NCI-H345 treated with DMSO at 0.1 percent for 48 hours (cell line): ENCODE measurements at regions not wholly inside any gene's neighbourhood (a gene's known extent, or its start where the extent isn't known, plus 50 kb on each side); places are given as distances from the start of the nearest gene placed in this dataset.
A peak's percentile ranks its signal among the peaks of the same experiment; 100 is the strongest.

Source experiments
- DNase-seq: peaks from one replicate; lab custom pipeline; 2025; ENCODE audit not compliant: unreplicated experiment; lab: John Stamatoyannopoulos, UW

DNA sequence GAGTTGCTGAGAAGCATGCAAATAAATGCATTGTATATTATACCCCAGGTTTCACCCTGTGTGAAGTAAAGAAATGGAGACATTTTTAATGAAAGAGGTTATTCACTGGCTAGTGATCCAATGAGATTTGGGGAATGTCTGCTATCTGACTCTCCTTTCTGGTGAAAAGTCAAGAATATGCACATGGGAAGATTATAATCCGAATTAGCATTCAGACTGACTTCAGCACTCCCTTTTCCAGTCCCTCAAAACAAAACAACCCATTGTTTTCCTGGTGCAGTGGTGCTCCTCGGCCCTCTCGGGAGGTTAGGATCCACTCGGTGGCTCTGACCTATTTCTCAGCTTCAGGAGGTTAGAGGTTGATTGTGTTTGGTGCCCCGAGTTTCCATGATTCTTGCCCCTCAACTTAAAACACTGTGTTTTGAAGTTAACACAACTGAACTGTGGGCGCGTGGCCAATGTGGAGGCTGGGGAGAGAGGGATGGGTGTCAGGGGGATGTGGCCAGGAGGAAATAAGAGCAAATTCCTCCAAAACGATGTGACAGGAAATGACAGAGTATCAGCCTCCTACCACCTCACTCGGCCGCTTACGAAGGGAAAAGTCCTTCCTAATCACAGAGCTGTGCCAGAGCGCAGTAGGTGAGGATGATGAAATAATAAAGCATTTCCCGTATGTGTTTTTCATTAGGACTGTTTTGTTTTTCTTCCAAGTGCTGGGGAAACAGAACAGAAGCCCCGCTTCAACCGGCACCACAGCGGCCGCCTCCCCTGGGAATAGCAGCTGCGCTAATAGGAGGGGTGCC lies 440.1 kb downstream of the MTX2 start:
- no peak for DNase-seq

DNA sequence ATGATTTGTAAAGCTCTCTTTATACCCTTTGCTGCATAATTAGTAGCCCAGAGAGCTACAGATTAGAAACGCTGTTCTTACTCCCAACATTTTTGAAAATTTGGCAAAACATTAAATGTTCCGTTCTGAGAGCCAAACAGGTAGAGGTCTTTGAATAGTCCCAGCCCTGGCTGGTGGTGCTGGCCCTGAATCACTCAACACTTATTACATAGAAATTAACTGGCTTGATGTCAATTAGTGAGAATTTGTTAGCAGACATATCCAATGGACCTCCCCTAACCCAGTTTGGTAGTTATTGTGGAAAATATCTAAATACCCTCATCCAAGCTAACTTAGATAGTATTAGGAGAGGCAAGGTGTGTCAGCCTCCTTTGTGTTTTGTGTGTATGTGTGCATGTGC lies 440.7 kb downstream of the MTX2 start:
- DNase-seq = no peak

DNA sequence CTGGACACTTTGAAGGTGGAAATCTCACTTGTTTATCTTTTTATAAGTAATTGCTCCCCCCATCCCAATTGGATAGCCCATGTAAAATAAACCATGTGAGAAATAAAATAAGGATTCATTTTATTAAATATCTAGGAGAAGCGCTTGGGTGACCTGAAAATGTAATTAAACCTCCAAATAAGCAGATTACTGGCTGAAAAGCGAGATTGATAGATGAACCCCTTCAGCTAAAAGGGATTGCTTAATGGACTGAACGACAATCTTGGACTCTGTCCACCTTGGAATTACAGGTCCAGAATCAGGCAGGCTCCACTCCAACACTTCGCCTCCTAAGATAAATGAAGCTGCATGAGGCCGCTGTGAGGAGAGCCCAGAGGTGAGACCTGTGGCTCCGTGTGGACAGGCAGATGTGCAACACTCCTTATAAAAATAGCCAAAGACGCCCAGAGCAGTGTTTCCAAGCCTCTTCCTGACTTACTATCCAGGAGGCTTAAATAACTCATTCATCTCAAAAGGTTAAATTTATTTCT lies 441.5 kb downstream of the MTX2 start:
- DNase-seq = no peak

DNA sequence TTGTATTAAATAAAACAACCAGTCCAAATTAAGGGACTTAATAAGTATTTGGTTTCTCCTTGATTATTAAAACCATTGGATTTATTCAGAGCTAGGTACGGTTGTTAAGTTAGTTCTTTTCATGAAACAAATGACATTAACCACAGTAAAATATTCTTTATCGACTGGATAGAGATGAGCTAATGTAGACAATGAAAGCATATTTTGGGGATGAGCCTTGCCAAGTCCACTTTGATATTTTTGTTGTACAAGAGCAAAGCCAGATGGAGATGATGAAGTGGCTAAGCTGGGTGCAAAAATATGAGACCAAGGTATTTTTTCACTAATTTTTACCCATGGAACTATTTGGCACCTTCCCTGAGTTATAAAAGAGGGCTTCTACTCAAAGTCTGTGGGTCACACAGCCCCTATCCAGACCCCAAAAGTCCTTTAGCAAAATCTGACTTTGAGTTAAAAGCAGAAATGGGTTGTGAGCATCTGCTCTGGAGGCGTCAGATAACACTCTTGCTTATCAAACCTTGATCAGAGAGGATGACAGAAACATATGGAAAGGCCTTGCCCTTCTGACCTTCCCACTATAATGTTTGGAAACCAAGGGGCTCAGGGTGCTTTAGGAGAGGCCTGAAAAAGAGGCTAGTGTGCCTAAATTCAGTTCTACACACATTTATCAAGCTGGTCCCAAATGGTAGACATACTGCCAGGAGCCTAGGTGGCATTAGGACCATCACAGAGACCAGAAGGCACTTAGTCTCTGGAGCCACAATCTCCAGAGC lies 456.8 kb downstream of the MTX2 start:
- DNase-seq = no peak

DNA sequence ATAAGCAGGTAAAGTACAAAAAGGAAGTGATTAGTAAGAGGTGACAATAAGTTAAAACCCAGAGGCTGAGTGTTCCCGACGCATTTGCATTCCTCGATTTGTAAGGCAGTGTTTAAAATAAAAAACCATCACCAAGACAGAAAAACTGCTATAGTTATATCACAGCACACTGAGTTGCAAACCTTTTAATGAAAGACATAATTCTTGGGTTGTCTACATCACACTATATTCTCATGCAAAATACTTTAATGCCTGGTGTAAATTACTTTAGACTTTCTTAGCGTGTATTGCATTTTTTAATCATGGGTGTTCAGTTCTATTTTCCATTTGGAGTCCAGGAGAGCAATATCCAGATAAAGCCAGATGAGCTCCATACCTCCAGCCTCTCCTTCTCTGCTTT lies 458.5 kb downstream of the MTX2 start:
- no peak for DNase-seq

DNA sequence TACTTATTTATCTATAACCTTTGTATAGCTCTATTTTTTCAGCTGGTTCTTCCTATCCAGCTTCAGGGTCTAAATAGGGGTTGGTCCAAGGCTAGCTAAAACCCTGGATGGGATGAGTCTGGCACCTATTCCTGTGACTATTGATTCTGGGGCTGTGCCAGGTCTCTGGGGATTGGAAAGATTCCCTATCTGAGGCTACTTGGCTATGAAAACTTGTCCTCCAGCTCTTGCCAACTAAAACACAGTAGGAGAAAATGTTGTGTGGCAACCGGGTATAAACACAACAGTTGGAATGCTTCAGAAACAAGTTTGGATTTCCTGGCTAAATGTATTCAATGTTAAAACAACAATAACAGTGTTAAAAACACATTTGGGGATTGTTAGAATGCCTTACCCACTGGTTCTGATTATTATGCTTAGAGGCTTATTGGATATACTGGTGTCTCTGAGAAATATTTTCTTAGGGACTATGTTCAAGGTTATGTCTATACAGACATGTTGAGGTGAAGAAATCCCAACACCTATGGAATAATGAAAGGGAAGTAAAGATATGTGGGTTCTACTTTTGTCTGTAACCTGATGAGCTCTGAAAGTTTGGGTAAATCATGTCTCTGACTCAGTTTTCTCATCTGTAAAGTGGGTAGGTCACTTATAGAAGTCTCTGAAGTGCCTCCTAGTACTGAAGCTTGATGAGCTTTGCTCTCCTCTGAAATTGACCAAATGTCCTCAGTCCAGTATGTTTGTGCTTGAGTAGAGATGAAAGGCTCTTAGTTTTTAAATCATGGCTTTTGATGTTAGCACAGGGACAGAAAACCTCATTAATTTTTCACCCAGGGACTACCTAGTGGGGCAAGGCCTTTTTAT lies 460.7 kb downstream of the MTX2 start:
- peak; percentile 56 for DNase-seq

DNA sequence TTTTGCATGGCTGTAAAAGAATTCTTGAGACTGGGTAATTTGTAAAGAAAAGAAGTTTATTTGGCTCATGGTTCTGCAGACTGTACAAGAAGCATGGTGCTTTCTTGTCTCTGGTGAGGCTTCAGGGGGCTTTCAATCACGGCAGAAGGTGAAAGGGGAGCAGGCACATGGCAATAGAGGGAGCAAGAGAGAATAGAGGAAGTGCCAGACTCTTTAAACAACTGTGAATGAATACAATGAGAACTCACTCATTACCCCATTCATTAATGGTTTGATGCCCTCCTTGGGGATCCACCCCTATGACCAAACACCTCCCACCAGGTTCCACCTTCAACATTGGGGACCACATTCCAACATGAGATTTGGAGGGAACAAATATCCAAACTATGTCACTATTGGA lies 463.5 kb downstream of the MTX2 start:
- DNase-seq = no peak

DNA sequence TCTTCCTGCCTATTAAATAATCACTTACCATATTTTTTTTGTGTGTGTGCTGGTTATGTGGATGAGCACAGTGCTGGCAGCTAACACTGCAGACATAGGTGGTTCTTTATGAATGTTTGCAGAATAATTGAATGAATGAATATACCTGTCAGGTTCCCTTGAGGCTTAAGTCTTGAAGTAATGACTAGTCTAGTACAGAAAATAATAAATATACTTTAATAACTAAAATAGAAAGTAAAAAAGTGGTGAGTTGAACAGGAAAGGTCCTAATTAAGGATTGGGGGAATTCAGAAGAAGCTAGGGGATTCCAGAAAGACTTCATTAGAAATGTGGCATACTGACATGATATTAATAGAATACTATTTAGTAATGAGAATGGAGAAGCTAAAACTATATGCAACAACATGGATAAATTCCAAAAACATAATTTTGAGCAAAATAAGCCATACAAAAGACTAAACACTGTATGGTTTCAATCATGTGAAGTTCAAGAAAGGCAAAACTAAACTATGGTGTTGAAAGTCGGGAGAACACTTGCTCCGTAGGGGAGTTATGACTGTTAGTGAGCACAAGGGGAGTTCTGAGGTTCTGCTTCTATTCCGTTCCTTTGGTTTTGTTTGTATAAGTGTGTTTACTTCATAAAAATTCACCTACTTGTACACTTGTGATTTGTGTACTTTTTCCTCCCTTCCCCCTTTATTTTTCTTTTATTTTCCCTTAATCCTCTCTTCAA lies 464.6 kb downstream of the MTX2 start:
- no peak for DNase-seq

DNA sequence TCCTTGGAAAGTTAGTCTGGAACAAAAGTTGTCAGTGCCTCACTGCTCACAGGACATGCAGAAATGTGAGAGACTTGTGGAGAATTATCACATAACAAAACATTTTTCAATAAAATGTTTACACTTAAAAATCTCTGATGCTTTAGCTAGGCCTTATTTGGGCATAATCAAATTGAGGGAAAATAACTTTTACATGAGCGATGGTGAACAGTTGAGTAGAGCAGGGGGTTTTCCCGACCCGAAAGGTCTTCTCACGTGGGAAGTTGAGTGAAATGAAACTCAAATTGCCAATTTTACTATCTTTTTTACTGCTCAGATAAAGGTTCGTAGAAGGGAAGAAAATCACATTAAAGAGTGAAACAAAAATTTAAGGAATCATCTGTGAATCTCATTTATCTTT lies 465.6 kb downstream of the MTX2 start:
- no peak for DNase-seq

DNA sequence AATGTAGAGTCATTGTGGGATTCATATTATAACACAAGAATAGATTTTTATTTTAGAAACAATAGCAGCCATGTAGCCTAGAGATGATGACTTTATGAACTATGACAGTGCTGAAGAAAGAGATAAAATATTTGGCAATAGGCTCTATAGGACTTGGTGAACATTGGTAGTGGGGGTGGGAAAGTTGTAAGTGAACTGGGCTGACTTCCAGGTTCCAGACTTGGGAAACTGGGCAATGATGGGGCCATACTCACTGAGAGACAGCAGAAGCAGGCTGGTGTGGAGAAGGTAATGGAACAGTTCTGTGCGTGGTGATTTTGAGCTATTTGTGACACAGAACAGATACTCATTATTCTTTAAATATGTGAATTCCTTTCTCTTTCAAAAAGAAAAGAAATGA lies 470.3 kb upstream of the HNRNPA3 start:
- no peak for DNase-seq

DNA sequence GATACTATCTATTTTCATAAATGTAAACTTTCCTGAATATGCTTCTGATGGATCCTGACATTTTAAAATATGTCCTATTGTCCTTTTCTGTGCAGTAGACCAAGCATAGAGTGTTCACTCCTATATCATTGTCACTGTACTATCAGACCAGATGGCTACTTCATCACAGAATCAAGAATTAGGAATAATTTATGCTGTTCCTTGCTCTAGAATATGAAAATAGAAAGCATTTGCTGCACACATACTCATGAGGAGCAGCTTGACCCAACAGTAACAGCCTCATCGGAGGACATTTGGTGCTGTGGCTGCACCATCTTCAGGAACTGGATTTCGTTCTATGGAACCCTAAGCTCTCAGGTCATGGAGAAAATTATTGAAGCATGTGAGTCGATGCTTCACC lies 468.9 kb upstream of the HNRNPA3 start:
- DNase-seq = no peak

DNA sequence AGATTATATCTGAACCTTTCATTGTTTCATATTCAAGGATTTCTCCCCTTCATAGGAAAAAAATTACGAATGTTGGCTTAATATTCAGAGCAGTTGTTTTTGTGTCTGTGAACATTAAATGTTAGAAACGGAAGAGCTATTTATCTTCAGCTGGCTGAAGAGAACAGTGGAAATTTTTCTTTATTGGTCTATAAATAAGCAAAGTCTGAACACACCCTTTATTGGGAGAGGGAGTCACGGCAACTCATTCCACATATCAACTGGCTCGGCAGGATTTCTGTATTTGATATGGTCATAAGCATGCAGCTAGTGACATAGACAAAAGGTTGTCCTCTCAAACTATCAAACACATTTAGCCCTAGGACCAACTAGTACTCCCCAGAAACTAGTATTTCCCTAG lies 468.4 kb upstream of the HNRNPA3 start:
- no peak for DNase-seq

DNA sequence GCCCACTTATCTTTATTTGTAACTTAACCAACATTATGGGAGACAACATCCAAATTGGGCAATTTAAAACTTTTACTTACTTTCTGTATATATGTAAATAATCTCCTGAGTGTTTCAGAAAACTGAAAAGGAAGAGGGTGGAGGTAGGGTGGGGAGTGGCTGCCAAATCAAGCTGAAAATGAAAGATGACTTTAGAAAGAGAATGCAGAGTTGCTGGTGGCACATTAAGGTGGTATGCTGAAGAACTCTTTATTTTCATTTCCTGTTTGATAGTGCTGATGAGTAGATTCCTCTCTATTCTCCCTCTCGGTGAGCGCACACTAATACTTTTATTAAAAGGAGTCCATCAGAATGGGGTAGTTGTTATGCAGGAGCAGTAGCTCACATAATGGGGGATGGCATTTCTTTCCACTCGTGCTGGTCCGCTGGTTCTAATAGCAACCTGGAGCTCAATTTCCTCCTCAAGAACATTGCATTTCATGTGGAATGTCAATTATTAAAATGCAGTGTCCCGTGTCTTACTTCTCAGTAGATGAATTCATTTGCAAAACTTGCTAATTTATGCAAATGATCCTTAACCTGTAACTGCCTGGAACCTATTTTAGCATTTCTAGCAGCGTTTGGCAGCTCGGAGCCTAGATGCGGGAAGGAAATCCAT lies 466.9 kb upstream of the HNRNPA3 start:
- DNase-seq = no peak

DNA sequence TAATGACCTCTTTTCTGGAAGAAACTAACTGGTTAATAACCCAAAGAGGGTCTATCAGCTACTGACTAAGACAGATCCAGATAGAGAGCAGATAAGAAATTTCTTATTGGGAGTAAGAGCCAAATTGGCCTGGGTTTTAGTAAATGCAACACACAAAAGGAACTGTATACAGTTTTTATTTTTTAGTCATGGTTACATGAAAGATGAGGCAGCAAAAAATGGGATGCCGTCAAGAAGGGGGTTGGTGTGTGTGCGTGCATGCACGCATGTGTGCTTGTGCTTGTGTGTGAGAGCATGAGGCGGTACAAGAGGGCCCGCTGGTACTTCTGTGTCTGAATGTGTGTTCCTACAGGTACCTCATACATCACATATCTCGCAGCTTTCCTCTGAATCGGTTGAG lies 466.2 kb upstream of the HNRNPA3 start:
- no peak for DNase-seq

DNA sequence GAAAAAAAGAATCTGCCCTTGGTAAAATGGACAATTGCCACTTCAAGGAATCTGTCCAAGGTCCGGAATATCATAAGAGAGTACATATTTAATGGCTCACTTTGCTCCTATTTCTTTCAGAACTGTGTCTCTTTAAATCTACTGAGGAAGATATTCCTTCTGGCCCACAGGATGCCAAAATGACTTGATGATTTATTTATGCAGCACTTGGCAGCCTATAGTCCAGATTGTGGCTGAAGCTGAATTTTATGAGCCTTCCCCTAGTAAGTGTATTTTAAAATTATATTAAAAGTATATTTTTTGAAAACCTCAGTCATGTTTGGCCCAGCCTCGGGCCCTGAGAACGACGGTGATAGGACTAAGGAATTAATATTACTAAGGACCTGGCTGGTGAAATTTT lies 465.1 kb upstream of the HNRNPA3 start:
- no peak for DNase-seq

DNA sequence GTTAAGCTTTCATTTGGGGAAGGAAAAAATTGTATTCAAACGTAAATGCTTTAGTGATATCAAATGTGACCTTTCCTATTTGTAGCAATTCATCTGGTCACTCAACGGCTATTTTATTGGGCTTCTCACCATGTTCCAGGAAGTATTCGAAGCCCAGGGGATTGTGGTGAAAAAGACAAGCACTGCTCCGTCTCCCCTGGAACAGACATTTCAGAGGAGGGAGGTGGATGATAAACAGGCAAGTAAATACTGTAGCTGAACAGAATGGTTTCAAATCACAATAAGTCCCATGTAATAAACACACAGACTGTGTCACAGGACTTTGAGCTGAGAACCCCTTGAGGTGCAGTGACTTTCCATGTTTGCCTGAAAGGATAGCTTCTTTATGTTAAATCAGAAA lies 464.7 kb upstream of the HNRNPA3 start:
- no peak for DNase-seq

DNA sequence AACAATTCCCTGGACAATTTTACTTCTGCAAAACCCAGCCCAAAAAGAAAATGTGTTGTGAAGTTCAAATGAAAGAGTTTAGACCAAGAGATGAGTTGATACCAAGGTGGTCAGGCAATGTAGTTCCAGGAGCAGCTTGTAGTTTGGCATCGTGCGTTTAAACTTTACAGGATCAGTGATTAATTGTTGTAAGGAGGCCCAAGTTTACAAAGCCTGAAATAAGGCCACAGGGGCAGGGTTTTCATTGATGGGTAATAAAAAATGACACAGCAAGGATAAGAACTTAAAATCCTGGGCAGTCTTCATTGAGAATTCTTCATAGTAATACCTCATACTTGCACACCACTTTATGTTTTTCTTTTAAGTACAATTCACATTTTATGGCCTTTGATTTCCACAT lies 463.9 kb upstream of the HNRNPA3 start:
- DNase-seq = no peak

DNA sequence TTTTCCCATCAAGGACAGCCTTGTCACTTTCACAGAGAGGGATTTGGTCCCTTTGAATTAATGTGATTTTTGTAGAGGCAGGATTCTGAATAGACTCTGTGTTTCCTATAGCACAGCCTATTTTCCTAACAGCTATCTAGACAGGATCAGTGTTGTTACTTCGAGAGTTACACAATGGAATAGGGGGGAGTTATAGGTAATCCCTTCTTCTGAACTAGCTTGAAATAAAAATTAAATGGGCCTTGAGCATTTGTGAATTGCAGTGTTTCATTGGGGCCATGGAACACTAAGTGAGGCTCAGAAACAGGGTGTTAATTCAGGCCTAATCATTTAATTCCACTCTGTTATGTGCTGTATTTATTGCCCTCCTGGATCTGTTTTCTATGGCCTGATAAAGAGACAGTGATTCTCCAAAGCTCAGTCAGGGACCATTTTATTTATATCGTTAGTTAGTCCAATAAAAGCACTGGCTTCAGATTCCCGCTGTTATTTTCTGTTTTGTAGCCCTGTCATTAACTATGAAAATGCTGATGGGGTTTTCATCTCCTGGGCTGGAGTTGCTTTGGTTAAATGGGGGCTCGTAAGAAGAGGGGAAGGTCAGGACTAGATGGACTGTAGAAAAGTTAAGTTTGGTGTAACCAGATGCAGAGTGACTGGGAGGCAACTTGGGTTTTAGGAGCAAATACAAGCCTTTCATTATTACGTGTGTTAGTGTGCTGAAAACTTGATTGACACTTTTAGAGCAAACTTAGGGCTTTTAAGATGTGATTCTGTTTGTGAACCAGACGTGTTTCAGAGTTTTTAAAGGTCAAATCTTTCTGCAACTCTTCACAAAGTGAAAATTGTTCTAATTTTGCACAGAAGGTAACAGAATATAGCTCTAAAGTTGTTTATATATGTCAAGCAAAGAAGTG lies 461.0 kb upstream of the HNRNPA3 start:
- no peak for DNase-seq

DNA sequence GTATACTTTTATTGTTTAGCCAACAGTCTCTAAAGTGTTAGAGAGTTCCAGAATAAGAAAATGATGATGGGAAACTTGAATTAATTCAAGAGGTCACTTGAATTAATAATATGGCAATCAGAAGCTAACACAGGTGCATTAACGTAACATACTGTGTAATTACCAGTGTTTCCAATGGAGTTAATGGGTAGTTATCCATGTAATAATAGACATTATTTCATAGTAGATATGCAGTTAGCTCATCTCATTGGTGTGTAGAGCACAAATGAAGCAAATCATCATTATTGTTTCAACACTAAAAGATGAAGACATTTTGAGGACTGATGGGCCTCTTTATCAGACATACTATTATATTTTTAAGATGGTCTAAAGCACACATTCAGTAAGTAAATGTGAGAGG lies 460.3 kb upstream of the HNRNPA3 start:
- DNase-seq = no peak
